ENCODE measurements at regions not wholly inside any gene's neighbourhood (a gene's known extent, or its start where the extent isn't known, plus 50 kb on each side); places are given as distances from the start of the nearest gene placed in this dataset.
A peak's percentile ranks its signal among the peaks of the same experiment; 100 is the strongest.

- no peak for DNase-seq
These were observed 344.2 kb upstream of the RGS6 start for GRCh38 chr14:71588028-71588427.

- DNase-seq = no peak
These were observed 343.5 kb upstream of the RGS6 start for GRCh38 chr14:71588576-71589215.

GRCh38 chr14:71589609-71590008 lies 342.6 kb upstream of the RGS6 start:
- no peak for DNase-seq

GRCh38 chr14:71590131-71590530 lies 342.1 kb upstream of the RGS6 start:
- no peak for DNase-seq

- DNase-seq = no peak
These were observed 341.0 kb upstream of the RGS6 start for GRCh38 chr14:71591231-71591630.

- no peak for DNase-seq
These were observed 340.3 kb upstream of the RGS6 start for GRCh38 chr14:71591929-71592328.

- DNase-seq = no peak
These were observed 339.9 kb upstream of the RGS6 start for GRCh38 chr14:71592361-71592760.

- DNase-seq = no peak
These were observed 338.3 kb upstream of the RGS6 start for GRCh38 chr14:71593966-71594365.

- no peak for DNase-seq
These were observed 337.4 kb upstream of the RGS6 start for GRCh38 chr14:71594821-71595220.

GRCh38 chr14:71595441-71595840 lies 336.8 kb upstream of the RGS6 start:
- no peak for DNase-seq

- DNase-seq = no peak
These were observed 334.8 kb upstream of the RGS6 start for GRCh38 chr14:71597287-71597920.

GRCh38 chr14:71597955-71598660 lies 334.1 kb upstream of the RGS6 start:
- no peak for DNase-seq

GRCh38 chr14:71600309-71600708 lies 331.9 kb upstream of the RGS6 start:
- no peak for DNase-seq

- peak; percentile 60 for DNase-seq
These were observed 329.7 kb upstream of the RGS6 start for GRCh38 chr14:71602524-71602923.

GRCh38 chr14:71604231-71604630 lies 328.0 kb upstream of the RGS6 start:
- no peak for DNase-seq

GRCh38 chr14:71606064-71606463 lies 326.2 kb upstream of the RGS6 start:
- no peak for DNase-seq

- DNase-seq = no peak
These were observed 325.7 kb upstream of the RGS6 start for GRCh38 chr14:71606575-71606974.

GRCh38 chr14:71607056-71607455 lies 325.2 kb upstream of the RGS6 start:
- no peak for DNase-seq

GRCh38 chr14:71610149-71610548 lies 322.1 kb upstream of the RGS6 start:
- no peak for DNase-seq

GRCh38 chr14:71610797-71611196 lies 321.4 kb upstream of the RGS6 start:
- DNase-seq = peak; percentile 14

- no peak for DNase-seq
These were observed 319.1 kb upstream of the RGS6 start for GRCh38 chr14:71613168-71613567.

GRCh38 chr14:71616013-71616412 lies 316.2 kb upstream of the RGS6 start:
- no peak for DNase-seq

- peak; percentile 19 for DNase-seq
These were observed 314.2 kb upstream of the RGS6 start for GRCh38 chr14:71618047-71618446.

- DNase-seq = no peak
These were observed 313.5 kb upstream of the RGS6 start for GRCh38 chr14:71618716-71619115.

Data from NCI-H146 (cell line).